Endodermal cell (in vitro differentiated cells): ENCODE measurements at regions not wholly inside any gene's neighbourhood (a gene's known extent, or its start where the extent isn't known, plus 50 kb on each side); places are given as distances from the start of the nearest gene placed in this dataset.

Source experiments
- DNase-seq: peaks from one replicate; pipeline ENCODE4 v3.0.0-alpha.2; 2017
- H3K27ac ChIP-seq: 2 replicates; pipeline ENCODE4 v1.5.1; 2013; ENCODE audit warnings: mild to moderate bottlenecking, low read depth, low read length, moderate library complexity
- H3K27me3 ChIP-seq: 2 replicates; pipeline ENCODE4 v1.6.1; 2013; ENCODE audit warnings: mild to moderate bottlenecking, low read length, moderate library complexity; ENCODE audit not compliant: insufficient read depth, control insufficient read depth, poor library complexity, severe bottlenecking
- H3K36me3 ChIP-seq: 2 replicates; pipeline ENCODE4 v1.7.0; 2013; ENCODE audit warnings: mild to moderate bottlenecking, low read length, moderate library complexity; ENCODE audit not compliant: control insufficient read depth, insufficient read depth
- H3K4me1 ChIP-seq: one replicate; pipeline ENCODE4 v1.7.0; 2013; ENCODE audit warnings: low read length; ENCODE audit not compliant: control insufficient read depth, insufficient read depth
- H3K4me3 ChIP-seq: 2 replicates; pipeline ENCODE4 v1.5.1; 2013; ENCODE audit warnings: mild to moderate bottlenecking, low read length, moderate library complexity
- H3K9ac ChIP-seq: 2 replicates; pipeline ENCODE4 v1.6.1; 2013; ENCODE audit warnings: mild to moderate bottlenecking, low read length, moderate library complexity; ENCODE audit not compliant: poor library complexity, severe bottlenecking; ENCODE audit errors: extremely low read depth
- H3K9me3 ChIP-seq: 2 replicates; pipeline ENCODE4 v1.6.1; 2013; ENCODE audit warnings: mild to moderate bottlenecking, low read length, moderate library complexity; ENCODE audit not compliant: control insufficient read depth
- H3K27ac Mint-ChIP-seq: 2 replicates; pipeline ENCODE4 v1.8.0; 2020; ENCODE audit warnings: mixed read lengths
- H3K27me3 Mint-ChIP-seq: 2 replicates; pipeline ENCODE4 v1.8.0; 2021; ENCODE audit warnings: mild to moderate bottlenecking, mixed read lengths; ENCODE audit not compliant: insufficient read depth
- H3K36me3 Mint-ChIP-seq: 2 replicates; pipeline ENCODE4 v1.8.0; 2020; ENCODE audit warnings: low read depth, mixed read lengths
- H3K4me1 Mint-ChIP-seq: 2 replicates; pipeline ENCODE4 v1.8.0; 2020; ENCODE audit warnings: mixed read lengths
- H3K4me3 Mint-ChIP-seq: 2 replicates; pipeline ENCODE4 v1.8.0; 2020; ENCODE audit warnings: mild to moderate bottlenecking, moderate library complexity, mixed read lengths
- H3K9me3 Mint-ChIP-seq: 2 replicates; pipeline ENCODE4 v1.8.0; 2020; ENCODE audit warnings: mild to moderate bottlenecking, mixed read lengths
- CTCF ChIP-seq: fragments of 200-600 bp; sonication (generic); conservative IDR thresholded peaks from 2 replicates; pipeline ENCODE4 v1.5.0; 2021; ENCODE audit warnings: antibody characterized with exemption, mild to moderate bottlenecking
- WGBS, 2 experiments: methylation state at CpG; one replicate each; pipeline versions ENCODE4 v1.1.5 to v1.1.7; 2013; ENCODE audit warnings: missing lambda C conversion rate in 2 of 2, mixed read lengths in 1 of 2; ENCODE audit not compliant: insufficient coverage in 1 of 2, insufficient read length in 1 of 2; 5-methylcytosine and 5-hydroxymethylcytosine counted together

GRCh38 chr2:114345246-114345645, 97.2 kb upstream of the DPP10 start:
- no peak overlapping the region for H3K27ac ChIP-seq
- no peaks in the 10 kb centered on the region for H3K9me3 ChIP-seq
- H3K27ac Mint-ChIP-seq = no peak overlapping the region
- H3K36me3 Mint-ChIP-seq = no peaks in the 10 kb centered on the region
- H3K9ac ChIP-seq = no peak overlapping the region
- no peaks in the 10 kb centered on the region for H3K4me1 ChIP-seq
- no peaks in the 10 kb centered on the region for H3K4me1 Mint-ChIP-seq
- DNase-seq = no peak
- H3K9me3 Mint-ChIP-seq = no peaks in the 10 kb centered on the region
- no peak overlapping the region for H3K4me3 Mint-ChIP-seq
- H3K36me3 ChIP-seq = no peaks in the 10 kb centered on the region
- H3K27me3 Mint-ChIP-seq = no peaks in the 10 kb centered on the region
- no peaks in the 10 kb centered on the region for H3K27me3 ChIP-seq
- no peak overlapping the region for H3K4me3 ChIP-seq
- no peak for TF ChIP-seq CTCF

- no peak for DNase-seq
- Mint-ChIP-seq H3K27me3 (no peaks in the 10 kb centered on the region), H3K27ac (no peak overlapping the region), H3K4me3 (no peak overlapping the region), H3K4me1 (no peaks in the 10 kb centered on the region), H3K9me3 (no peaks in the 10 kb centered on the region), H3K36me3 (no peaks in the 10 kb centered on the region)
- Histone ChIP-seq H3K9me3 (no peaks in the 10 kb centered on the region), H3K9ac (no peak overlapping the region), H3K27me3 (no peaks in the 10 kb centered on the region), H3K36me3 (no peaks in the 10 kb centered on the region), H3K4me1 (no peaks in the 10 kb centered on the region), H3K4me3 (no peak overlapping the region), H3K27ac (no peak overlapping the region)
- TF ChIP-seq CTCF = no peak
- 88 to 92% methylated on average over 4 to 7 of the region's 7 CpGs for WGBS, 2 experiments
These were observed 95.8 kb upstream of the DPP10 start for GRCh38 chr2:114346658-114347057.

- H3K27me3 Mint-ChIP-seq = no peaks in the 10 kb centered on the region
- no peaks in the 10 kb centered on the region for H3K36me3 Mint-ChIP-seq
- 90 to 100% methylated on average over 2 to 3 of the region's 3 CpGs for WGBS, 2 experiments
- Histone ChIP-seq H3K9me3 (no peaks in the 10 kb centered on the region), H3K4me3 (no peak overlapping the region), H3K9ac (no peak overlapping the region), H3K36me3 (no peaks in the 10 kb centered on the region), H3K27me3 (no peaks in the 10 kb centered on the region), H3K4me1 (no peaks in the 10 kb centered on the region), H3K27ac (no peak overlapping the region)
- no peak overlapping the region for H3K4me3 Mint-ChIP-seq
- no peaks in the 10 kb centered on the region for H3K4me1 Mint-ChIP-seq
- no peaks in the 10 kb centered on the region for H3K9me3 Mint-ChIP-seq
- no peak for DNase-seq
- H3K27ac Mint-ChIP-seq = no peak overlapping the region
- TF ChIP-seq CTCF = no peak
These were observed 92.2 kb upstream of the DPP10 start for GRCh38 chr2:114350186-114350725.
